ENCODE measurements at regions not wholly inside any gene's neighbourhood (a gene's known extent, or its start where the extent isn't known, plus 50 kb on each side); places are given as distances from the start of the nearest gene placed in this dataset.

- H3K27ac ChIP-seq = no peak overlapping the region
- TF ChIP-seq EZH2phosphoT487 (IDR thresholded peaks at IDR 0.05) (no peak), CTCF (IDR thresholded peaks at IDR 0.05) (no peak), EZH2 (IDR thresholded peaks at IDR 0.05) (no peak)
- no peaks in the 10 kb centered on the region for H3K4me1 ChIP-seq
Measured at GRCh38 chr1:5734414-5734813, 257.8 kb downstream of the NPHP4 start.

GRCh38 chr1:5733596-5733995 is 258.6 kb downstream of the NPHP4 start:
- Histone ChIP-seq H3K27me3 (no peaks in the 10 kb centered on the region), H2AFZ (replicated peaks) (no peak overlapping the region), H3K9me3 (ENCODE audit: low read depth) (no peaks in the 10 kb centered on the region), H3F3A (ENCODE audit: low read depth) (no peaks in the 10 kb centered on the region), H3K9ac (no peak overlapping the region), H3K36me3 (no peaks in the 10 kb centered on the region), H4K20me1 (ENCODE audit: low read depth) (no peaks in the 10 kb centered on the region), H3K27ac (no peak overlapping the region), H3K79me2 (ENCODE audit: low read depth) (no peaks in the 10 kb centered on the region), H3K4me1 (no peaks in the 10 kb centered on the region), H3K4me2 (no peak overlapping the region), H3K4me3 (no peak overlapping the region)
- Mint-ChIP-seq H3K4me1 (peaks cover 2% of the 10 kb centered on the region), H3K36me3 (no peaks in the 10 kb centered on the region), H3K4me3 (no peak overlapping the region), H3K9me3 (no peaks in the 10 kb centered on the region), H3K27ac (no peak overlapping the region), H3K27me3 (ENCODE audit: insufficient read depth, low read depth) (no peaks in the 10 kb centered on the region)
- DNase-seq (ENCODE audit: low spot score) = no peak
- TF ChIP-seq CTCF (IDR thresholded peaks at IDR 0.05) = no peak
- TF ChIP-seq EZH2 (IDR thresholded peaks at IDR 0.05) = no peak
- TF ChIP-seq EZH2phosphoT487 (IDR thresholded peaks at IDR 0.05) = no peak

More at GRCh38 chr1:5734414-5734813, 257.8 kb downstream of the NPHP4 start:
- Histone ChIP-seq H4K20me1 (ENCODE audit: low read depth) (no peaks in the 10 kb centered on the region), H3K27me3 (no peaks in the 10 kb centered on the region), H3K9me3 (ENCODE audit: low read depth) (no peaks in the 10 kb centered on the region), H3K4me2 (no peak overlapping the region), H3K4me3 (no peak overlapping the region), H3K79me2 (ENCODE audit: low read depth) (no peaks in the 10 kb centered on the region), H3F3A (ENCODE audit: low read depth) (no peaks in the 10 kb centered on the region), H2AFZ (replicated peaks) (no peak overlapping the region), H3K9ac (no peak overlapping the region), H3K36me3 (no peaks in the 10 kb centered on the region)
- Mint-ChIP-seq H3K27ac (no peak overlapping the region), H3K4me3 (no peak overlapping the region), H3K27me3 (ENCODE audit: insufficient read depth, low read depth) (no peaks in the 10 kb centered on the region), H3K36me3 (no peaks in the 10 kb centered on the region), H3K9me3 (no peaks in the 10 kb centered on the region), H3K4me1 (no peaks in the 10 kb centered on the region)
- DNase-seq (ENCODE audit: low spot score) = no peak

- peaks cover 5% of the 10 kb centered on the region for H3K4me1 ChIP-seq
- no peak overlapping the region for H3K9ac ChIP-seq
- no peak overlapping the region for H3K27ac ChIP-seq
- H4K20me1 ChIP-seq (ENCODE audit: low read depth) = no peaks in the 10 kb centered on the region
- H3K4me1 Mint-ChIP-seq = peaks cover 24% of the 10 kb centered on the region
- no peaks in the 10 kb centered on the region for H3K79me2 ChIP-seq (ENCODE audit: low read depth)
- no peak for DNase-seq (ENCODE audit: low spot score)
- H3K9me3 Mint-ChIP-seq = no peaks in the 10 kb centered on the region
- no peak for TF ChIP-seq CTCF (IDR thresholded peaks at IDR 0.05)
- no peak for TF ChIP-seq EZH2phosphoT487 (IDR thresholded peaks at IDR 0.05)
- TF ChIP-seq EZH2 (IDR thresholded peaks at IDR 0.05) = no peak
- no peak overlapping the region for H3K4me3 ChIP-seq
- H3K4me3 Mint-ChIP-seq = no peak overlapping the region
- H3K36me3 ChIP-seq = no peaks in the 10 kb centered on the region
- H3K27me3 Mint-ChIP-seq (ENCODE audit: insufficient read depth, low read depth) = no peaks in the 10 kb centered on the region
- no peaks in the 10 kb centered on the region for H3K9me3 ChIP-seq (ENCODE audit: low read depth)
- no peak overlapping the region for H2AFZ ChIP-seq (replicated peaks)
- no peak overlapping the region for H3K4me2 ChIP-seq
- H3F3A ChIP-seq (ENCODE audit: low read depth) = no peaks in the 10 kb centered on the region
- H3K27ac Mint-ChIP-seq = no peak overlapping the region
- no peaks in the 10 kb centered on the region for H3K36me3 Mint-ChIP-seq
- no peaks in the 10 kb centered on the region for H3K27me3 ChIP-seq
Measured at GRCh38 chr1:5731110-5731423, 261.2 kb downstream of the NPHP4 start.

Data from neural progenitor cell (in vitro differentiated cells).